CD4-positive, alpha-beta T cell treated with Interferon alpha-2 for 1 hour (primary cell): ENCODE measurements at regions not wholly inside any gene's neighbourhood (a gene's known extent, or its start where the extent isn't known, plus 50 kb on each side); places are given as distances from the start of the nearest gene placed in this dataset.

ENCODE experiments used
- DNase-seq, 2 donors: peaks; one replicate each; pipeline ENCODE4 v3.0.0-alpha.2; 2020 to 2022

GRCh38 chr20:21575981-21576740, 62.3 kb upstream of the NKX2-2 start:
- DNase-seq = no peak

DNA sequence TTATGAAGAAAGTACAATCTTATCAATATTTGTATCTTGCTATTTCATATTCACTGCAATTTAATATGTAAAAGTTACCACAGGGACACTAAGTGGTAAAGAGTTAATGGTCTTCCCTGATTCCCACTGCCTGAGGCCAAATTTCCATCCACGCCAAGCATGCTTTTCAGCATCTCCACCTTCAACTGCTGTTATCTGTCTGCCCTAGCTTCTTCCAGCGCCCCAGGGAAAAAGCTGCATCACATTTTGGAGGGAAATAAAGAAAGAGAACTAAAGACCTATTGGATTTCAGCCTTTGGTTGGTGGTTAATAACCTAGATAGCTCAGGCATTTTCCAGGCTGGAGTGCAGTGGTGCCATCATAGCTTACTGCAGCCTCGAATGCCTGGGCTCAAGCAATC, 61.3 kb upstream of the NKX2-2 start:
- DNase-seq = no peak

DNA sequence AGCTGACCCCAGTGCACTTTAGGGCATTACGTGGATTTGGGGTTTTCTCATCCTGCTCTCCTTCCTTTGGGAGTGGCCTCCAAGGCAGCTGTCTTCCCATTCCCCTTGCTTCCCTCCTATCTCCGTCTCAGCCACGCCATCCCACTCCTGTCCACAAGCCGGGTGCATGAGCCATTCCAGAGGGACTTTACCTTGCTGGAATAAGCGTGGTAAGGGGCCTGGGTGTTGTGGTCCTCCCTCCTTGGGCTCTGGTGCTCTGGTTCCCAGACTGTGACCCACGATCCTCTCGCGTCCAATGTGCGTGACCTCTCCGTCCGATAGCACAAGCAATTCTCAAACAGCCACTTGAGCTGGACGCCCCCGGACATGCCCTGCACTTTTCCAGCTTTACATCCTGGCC, 60.6 kb upstream of the NKX2-2 start:
- DNase-seq = no peak

DNA sequence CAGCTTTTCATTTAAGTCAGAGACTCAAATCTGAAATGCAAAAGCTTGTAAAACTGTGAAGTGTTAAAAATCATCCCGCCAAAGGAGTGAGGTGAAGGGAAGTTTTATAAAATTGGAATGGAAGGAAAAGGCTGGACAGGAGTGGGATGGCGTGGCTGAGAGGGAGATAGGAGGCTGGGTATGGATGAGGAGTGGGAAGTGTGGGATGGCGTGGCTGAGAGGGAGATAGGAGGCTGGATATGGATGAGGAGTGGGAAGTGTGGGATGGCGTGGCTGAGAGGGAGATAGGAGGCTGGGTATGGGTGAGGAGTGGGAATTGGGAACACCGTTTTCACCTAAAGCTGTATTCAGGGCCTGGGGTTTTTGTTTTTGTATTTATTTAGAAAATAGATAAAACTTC, 59.4 kb upstream of the NKX2-2 start:
- DNase-seq = no peak

DNA sequence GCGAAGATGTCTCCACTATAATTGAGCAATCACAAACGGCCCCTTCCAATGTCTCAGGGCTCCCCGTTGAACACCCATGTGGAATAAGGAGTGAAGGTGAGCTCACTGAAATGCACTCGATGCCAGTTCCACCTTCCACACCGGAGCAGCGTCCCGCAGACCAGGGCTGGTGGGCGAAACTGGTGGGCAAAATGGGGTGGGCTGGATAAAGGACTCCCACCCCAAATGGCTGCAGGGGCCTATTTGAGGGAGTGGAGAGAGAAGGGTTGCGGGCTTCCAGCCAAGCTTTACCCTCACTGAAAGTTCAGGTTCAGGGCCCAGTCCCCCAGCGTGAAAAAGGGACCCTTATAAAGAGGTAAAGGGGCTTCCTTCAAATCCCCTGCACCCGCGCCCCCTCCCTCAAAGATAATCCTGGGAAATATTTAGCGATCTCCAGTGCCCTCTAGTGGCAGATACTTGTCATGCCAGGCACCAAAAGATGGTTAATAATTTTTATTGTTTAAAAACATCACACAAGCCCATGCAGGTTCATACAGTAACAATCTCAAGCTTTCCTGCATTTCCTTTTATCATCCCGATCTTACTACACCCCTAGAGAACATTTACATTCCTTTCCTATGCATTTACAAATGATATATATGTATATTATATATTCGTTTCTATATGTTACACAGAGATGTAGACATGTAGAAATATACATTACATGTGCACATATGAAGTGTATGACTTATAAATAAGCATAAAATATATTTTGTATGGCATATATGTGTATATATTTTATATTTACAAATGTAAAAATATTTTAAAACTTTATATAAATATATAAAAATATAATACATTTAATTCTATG, 58.2 kb upstream of the NKX2-2 start:
- peak in 1 of 2 donors; percentile 45 for DNase-seq

- no peak for DNase-seq
Observed at GRCh38 chr20:21570285-21570992, 56.6 kb upstream of the NKX2-2 start.

GRCh38 chr20:21569586-21569985, 55.7 kb upstream of the NKX2-2 start:
- DNase-seq = no peak

DNA sequence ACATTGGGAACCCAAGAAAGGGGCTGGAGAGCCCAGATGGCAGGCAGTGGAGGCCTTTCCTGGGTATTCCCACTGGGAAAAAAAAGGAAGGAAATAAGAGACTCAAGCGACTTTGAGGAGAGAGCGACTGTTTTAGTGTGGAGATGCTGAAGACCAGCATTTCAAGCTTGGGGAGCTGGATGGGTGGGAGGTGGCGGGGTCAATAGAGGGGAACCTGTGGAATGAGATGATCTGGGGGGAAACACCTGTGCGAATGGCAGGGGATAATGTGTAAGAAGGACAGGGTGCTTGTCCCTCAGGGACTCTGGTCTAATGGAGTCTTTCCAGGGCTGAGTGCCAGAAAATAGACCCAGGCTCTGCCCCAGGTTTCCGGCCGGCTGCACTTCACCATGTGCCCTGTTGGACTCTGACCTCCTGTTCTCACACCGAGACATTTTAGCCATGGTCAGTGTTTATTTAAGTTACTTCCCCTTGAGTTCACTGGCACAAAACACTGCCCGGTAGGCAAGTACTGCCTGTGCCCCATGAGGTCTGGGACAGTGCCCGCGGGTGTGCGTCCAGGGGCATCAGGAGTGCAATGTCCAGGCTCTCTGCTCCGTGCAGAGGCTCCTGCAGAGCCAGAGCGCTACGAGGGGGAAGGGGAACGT, 50.4 kb upstream of the NKX2-2 start:
- DNase-seq = no peak
